ENCODE measurements at regions not wholly inside any gene's neighbourhood (a gene's known extent, or its start where the extent isn't known, plus 50 kb on each side); places are given as distances from the start of the nearest gene placed in this dataset.
"Not testable (repeated sequence)": the region's sequence is repeated elsewhere in the genome, so short reads cannot be mapped to it uniquely, and the experiment has no call there.

DNA sequence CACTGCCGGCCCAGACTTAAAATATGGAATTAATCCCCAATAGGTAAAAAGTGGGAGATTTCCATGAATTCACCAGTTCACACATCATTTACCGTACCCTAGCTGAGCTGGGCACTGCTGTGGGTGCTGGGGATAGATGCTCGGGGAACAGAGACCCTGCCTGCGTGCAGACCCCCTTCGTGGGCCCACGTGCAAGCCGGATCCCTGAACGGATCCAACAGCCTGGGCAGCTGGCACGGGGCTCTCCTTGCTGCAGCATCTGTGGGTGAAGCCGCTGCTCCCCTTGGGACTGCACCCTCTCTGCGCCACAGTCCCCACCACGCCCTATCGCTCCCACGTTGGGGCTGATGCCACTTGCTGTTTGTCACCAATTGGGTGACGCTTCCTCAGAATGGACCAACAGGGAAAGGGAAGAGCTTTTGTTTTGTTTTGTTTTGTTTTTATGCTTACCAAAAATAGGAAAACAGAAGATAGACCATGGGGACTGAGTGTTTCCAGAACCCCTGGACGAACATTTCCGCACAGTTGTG lies 279.7 kb upstream of the SFSWAP start:
- TF ChIP-seq, protein P1, sequence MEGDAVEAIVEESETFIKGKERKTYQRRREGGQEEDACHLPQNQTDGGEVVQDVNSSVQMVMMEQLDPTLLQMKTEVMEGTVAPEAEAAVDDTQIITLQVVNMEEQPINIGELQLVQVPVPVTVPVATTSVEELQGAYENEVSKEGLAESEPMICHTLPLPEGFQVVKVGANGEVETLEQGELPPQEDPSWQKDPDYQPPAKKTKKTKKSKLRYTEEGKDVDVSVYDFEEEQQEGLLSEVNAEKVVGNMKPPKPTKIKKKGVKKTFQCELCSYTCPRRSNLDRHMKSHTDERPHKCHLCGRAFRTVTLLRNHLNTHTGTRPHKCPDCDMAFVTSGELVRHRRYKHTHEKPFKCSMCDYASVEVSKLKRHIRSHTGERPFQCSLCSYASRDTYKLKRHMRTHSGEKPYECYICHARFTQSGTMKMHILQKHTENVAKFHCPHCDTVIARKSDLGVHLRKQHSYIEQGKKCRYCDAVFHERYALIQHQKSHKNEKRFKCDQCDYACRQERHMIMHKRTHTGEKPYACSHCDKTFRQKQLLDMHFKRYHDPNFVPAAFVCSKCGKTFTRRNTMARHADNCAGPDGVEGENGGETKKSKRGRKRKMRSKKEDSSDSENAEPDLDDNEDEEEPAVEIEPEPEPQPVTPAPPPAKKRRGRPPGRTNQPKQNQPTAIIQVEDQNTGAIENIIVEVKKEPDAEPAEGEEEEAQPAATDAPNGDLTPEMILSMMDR (IDR thresholded peaks at IDR 0.05; ENCODE audit: poor library complexity, severe bottlenecking) = not testable (repeated sequence)
- TF ChIP-seq, protein P2, sequence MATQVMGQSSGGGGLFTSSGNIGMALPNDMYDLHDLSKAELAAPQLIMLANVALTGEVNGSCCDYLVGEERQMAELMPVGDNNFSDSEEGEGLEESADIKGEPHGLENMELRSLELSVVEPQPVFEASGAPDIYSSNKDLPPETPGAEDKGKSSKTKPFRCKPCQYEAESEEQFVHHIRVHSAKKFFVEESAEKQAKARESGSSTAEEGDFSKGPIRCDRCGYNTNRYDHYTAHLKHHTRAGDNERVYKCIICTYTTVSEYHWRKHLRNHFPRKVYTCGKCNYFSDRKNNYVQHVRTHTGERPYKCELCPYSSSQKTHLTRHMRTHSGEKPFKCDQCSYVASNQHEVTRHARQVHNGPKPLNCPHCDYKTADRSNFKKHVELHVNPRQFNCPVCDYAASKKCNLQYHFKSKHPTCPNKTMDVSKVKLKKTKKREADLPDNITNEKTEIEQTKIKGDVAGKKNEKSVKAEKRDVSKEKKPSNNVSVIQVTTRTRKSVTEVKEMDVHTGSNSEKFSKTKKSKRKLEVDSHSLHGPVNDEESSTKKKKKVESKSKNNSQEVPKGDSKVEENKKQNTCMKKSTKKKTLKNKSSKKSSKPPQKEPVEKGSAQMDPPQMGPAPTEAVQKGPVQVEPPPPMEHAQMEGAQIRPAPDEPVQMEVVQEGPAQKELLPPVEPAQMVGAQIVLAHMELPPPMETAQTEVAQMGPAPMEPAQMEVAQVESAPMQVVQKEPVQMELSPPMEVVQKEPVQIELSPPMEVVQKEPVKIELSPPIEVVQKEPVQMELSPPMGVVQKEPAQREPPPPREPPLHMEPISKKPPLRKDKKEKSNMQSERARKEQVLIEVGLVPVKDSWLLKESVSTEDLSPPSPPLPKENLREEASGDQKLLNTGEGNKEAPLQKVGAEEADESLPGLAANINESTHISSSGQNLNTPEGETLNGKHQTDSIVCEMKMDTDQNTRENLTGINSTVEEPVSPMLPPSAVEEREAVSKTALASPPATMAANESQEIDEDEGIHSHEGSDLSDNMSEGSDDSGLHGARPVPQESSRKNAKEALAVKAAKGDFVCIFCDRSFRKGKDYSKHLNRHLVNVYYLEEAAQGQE (IDR thresholded peaks at IDR 0.05; ENCODE audit: borderline replicate concordance) = not testable (repeated sequence)

Data from neural cell (in vitro differentiated cells).